ENCODE measurements at regions not wholly inside any gene's neighbourhood (a gene's known extent, or its start where the extent isn't known, plus 50 kb on each side); places are given as distances from the start of the nearest gene placed in this dataset.

DNA sequence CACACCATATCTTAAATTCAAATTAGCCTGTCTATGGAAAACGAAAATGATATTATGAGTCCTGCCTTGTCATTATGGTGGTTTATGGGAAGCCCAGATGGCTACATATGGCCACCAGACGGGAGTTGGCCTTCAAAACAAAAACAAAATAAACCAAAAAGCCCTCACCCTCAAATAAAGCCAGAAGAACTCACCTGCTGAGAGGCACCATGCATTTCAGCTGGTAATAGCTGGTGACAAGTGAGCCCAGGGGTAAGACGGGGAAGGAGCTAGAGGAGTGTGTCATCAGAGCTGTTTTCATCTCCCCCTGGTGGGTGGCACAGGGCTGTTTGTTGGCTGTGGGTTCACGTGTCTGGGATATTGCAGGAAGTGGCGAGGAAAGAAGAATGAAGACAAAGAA lies 152.9 kb downstream of the EFNB2 start:
- DNase-seq: no peak

DNA sequence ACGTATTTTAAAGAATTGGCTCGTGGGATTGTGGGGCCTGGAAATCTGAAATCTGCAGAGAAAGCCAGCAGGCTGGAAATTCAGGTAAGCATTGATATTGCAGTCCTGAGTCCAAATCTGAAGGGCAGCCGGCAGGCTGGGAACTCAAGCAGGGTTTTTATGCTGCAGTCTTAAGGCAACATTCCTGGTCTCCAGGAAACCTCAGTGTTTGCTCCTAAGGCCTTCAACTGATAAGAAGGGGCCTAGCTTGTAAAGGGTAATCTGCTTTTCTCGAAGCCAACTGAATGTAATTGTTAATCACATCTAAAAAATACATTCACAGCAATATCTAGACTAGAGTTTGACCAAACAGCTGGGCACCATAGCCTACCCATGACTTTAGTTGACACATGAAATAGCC lies 154.4 kb downstream of the EFNB2 start:
- no peak for DNase-seq

GRCh38 chr13:106377931-106378662 lies 157.4 kb downstream of the EFNB2 start:
- no peak for DNase-seq

DNA sequence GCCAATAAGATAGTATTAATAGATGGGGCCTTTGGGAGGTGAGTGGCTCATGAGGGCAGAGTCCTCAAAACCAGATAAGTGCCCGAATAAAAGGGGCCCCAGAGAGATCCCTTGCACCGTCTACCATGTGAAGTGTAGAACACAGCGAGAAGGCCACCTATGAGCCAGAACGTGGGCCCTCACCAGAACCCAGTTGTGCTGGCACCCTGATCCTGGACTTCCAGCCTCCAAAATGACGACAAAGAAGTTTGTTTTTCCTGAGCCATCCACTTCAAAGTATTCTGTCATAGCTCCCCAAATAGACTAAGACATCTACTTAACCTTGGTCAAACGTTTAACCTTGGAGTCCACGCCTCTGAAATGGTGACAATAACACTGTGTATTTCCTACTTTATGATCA lies 158.1 kb downstream of the EFNB2 start:
- no peak for DNase-seq

DNA sequence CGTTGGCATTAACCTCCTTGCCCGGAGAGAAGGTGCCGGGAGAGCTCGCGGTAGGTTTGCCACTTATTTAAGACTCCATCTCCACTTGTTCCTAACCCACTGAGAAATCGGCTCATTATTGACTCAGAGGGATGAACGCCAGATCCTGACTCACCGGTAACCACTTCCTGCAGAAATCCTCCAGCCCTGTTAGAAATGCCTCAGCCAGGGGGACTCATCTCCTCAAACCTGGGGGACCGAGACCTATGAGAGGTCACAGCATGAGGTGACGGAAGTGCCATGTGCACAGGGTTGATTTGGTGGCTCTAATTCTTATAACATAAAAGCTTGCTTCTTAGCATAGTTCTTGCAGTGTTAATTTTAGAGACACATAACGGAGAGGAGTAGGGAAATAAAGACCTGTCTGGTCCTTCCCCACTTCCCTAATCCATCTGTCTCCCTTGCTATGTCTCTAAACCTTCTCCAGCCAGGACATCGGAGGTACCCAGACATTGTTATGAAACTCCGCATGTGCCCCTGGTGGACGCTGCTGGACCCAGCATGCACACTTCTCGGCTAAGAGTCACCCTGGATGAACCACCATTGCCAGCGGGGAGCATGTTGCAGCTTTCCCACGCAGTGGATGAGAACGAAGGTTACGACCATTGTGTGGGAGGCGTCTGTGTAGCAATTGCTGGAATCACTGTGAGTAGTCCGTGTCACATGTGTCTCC lies 158.9 kb downstream of the EFNB2 start:
- DNase-seq: peak; percentile 93

- DNase-seq: no peak
Observed at GRCh38 chr13:106375085-106375484, 160.4 kb downstream of the EFNB2 start.

DNA sequence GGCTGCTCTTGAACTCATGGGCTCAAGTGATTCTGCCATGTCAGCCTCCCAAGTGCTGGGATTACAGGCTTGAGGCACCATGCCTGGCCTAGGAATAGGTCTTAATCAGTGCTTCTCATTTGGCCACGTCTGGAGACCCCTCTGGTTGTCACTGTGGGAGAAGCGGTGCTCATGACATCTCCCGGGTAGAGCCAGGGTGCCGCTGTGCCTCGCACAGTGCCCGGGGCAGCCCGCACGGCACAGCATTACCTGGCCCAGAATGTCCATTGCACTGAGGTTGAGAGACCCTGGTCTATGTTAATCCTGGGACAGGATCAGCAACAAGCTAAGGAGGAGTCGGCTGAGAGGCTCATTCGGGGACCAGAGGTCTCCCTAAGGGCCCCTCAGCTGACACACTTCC lies 160.8 kb downstream of the EFNB2 start:
- DNase-seq: no peak

DNA sequence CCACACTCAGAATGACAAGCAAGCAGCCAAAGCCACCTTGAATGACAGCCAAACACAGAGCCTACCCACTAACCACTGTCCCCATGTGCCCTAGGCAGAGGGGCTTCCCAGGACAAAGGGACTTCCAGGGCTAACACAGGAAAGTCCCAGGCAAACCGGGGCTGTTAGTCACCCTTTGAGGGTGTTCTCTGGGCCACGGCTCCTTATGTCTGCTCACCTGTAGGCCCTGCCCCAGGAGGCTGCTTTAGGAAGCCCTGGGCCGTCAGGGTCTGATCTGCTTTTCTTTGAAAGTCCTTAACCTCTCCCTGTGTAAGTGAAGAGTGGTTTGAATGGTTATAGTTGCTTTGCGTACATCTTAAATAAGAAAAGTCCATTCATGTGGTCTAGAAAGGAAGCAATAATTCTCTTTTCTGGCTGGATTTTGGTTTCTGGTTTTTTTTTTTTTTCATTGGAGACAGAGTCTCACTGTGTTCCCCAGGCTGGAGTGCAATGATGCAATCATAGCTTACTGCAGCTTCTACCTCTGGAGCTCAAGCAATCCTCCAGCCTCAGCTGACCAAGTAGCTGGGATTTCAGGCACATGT lies 161.4 kb downstream of the EFNB2 start:
- peak; percentile 94 for DNase-seq

DNA sequence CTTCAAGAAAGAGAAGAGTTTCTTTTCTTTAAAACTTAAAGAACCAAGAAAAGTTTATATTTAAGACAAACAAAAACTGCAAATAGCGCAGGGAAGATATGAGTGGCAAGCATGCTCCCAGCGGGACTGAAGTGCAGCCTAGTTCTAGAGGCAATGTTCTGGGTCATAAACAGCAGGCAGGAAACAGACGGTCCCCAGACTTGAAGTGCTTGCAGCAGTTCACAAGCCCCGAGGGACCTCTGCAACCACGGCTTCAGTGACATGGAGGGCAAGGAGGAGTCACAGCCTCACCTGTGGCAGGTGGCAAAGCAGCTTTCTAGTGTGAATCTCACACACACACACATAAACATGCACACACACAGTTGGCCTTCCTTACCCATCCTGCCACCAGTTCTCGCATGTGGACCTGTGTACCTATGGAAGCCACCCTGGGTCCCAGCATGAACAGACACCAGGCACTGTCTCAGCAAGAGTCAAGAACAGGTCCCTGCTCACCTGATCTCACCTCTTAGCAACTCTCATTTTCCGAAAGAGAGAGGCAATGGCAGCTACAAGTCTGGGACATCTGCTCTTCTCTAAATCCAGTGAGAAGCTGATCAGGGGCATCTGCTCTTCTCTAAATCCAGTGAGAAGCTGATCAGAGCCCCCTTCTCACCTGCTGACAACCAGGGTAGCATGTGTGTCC lies 162.0 kb downstream of the EFNB2 start:
- DNase-seq: no peak

GRCh38 chr13:106372199-106373155 lies 163.0 kb downstream of the EFNB2 start:
- peak; percentile 84 for DNase-seq

DNA sequence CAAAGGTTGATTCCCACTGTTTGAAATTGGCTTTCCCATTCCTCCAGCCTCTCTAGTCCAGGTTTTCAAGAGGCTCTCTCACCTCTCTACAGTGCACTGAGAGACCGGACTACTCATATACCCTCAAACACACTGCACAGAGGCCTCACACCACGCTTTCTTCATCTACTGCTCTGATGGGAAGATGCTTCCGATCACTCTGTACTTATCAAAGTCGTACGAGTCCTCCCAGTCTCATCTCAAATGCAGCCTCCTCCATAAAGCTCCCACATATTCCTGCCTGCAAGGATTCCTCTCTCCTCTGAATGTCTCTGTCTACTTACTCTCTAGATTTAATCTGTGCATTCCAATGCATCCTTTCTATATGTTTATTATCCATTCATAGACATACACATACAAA lies 164.4 kb downstream of the EFNB2 start:
- no peak for DNase-seq

DNA sequence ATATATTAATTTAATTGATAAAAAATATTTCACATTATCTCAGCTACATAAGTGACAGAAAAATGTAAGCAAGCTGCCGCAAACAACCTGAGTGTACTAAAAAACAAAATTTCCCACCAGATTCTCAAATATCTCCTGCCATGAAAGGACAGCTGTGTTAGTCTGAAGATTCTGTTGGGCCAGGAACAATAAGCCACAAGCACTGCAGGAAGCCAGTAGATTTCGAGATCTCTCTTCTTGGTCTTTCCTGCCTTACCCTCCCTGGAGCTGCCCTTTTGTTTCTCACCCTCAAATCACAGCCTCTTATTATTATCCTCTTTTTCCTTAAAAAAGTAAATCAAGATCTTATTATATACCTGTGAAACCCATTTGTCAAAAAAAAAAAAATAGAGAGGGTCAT lies 165.6 kb downstream of the EFNB2 start:
- no peak for DNase-seq

DNA sequence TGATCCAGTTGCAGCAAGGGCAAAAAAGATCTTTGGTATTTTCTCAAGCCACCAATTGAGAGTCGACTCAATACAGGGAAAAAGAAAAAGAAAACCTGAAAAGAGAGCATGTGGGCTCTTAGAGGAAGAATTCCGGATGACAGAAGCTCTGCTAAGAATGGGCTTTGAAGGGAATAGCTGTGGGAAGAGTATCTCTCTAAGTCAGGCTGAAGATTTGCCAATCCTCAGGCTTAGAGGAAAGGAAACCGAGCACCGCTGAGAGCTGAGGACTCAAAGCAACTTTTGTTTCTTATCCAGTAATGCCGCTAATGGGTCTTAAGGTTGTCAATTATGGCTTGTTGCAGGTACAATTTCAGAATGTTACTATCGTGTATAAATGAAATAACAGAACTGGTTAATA lies 166.4 kb downstream of the EFNB2 start:
- peak; percentile 23 for DNase-seq

GRCh38 chr13:106367361-106367971 lies 168.0 kb downstream of the EFNB2 start:
- no peak for DNase-seq

- DNase-seq: no peak
Observed at GRCh38 chr13:106362707-106363106, 172.8 kb downstream of the EFNB2 start.

DNA sequence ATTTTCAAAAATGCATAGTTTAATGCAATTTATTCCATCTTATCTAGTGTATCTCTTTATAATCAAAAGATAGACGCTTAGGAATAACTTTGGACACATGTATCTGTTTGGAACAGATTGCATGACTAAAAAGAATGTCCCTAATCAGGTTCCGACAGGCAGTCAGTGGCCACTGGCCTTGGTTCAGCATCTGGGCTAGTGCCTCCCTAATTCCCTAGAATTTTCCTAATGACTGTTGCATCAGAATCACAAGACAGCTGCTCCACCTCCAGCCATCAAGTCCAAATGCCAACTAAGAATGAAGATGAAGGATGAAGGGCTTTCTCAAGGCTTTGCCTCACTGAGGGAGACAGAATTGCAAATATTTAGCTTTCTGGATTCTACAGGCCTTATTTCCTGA lies 173.8 kb downstream of the EFNB2 start:
- no peak for DNase-seq

GRCh38 chr13:106357198-106357597 lies 178.3 kb downstream of the EFNB2 start:
- DNase-seq: peak; percentile 19

GRCh38 chr13:106355866-106356265 lies 179.6 kb downstream of the EFNB2 start:
- peak; percentile 16 for DNase-seq

GRCh38 chr13:106354961-106355360 lies 180.5 kb downstream of the EFNB2 start:
- no peak for DNase-seq

DNA sequence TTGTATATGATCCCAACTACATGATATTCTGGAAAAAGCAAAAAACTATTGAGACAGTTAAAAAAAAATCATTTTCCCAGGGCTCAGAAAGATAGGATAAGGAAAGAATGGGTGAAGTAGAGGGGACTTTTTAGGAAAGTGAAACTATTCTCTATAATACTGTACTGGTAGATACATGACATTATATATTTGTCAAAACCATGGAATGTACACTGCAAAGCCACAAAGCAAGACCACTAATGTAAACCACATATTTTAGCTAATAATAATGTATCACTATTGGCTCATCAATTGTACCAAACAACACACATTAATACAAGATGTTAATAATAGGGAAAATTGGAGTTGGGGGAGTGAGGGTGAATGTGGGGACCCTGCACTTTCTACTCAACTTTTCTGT lies 182.6 kb downstream of the EFNB2 start:
- DNase-seq: peak; percentile 44

DNA sequence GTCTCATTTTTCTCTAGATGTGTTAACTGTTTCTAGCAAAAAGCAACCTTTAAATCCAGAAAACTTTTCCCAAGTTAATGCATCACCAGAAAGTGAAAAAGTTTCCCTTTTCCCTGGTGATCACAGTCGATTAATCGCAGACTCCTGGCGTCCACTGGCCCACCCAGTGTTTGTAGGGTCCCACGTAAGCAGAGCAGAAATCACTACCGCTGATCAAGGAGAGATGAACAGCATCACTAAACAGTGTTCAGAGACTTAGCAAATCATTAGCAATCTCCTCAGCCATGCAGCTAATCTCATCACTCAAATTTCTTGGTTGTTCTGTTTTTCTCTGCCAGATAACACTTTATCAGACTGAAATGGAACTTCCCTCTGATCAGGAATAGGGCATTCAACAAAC lies 184.2 kb downstream of the EFNB2 start:
- DNase-seq: no peak

- no peak for DNase-seq
Observed at GRCh38 chr13:106350208-106350607, 185.3 kb downstream of the EFNB2 start.
